Neural cell (in vitro differentiated cells): ENCODE measurements at regions not wholly inside any gene's neighbourhood (a gene's known extent, or its start where the extent isn't known, plus 50 kb on each side); places are given as distances from the start of the nearest gene placed in this dataset.

ENCODE experiments used
- EZH2 ChIP-seq: fragments of 200-600, 300-800 bp; shearing (Covaris generic), sonication (generic); IDR thresholded peaks from 2 replicates; pipeline ENCODE4 v1.6.1; 2014; ENCODE audit warnings: antibody characterized with exemption, low read length, borderline replicate concordance, mild to moderate bottlenecking; ENCODE audit not compliant: insufficient read depth, poor library complexity, severe bottlenecking
- MXI1 ChIP-seq: fragments of 450-650 bp; conservative IDR thresholded peaks from 2 replicates; pipeline ENCODE4 v1.6.1; 2014; ENCODE audit warnings: antibody characterized with exemption, mild to moderate bottlenecking; ENCODE audit not compliant: poor library complexity, severe bottlenecking
- TF ChIP-seq, protein P1 (sequence below): fragments of 450-650 bp; IDR thresholded peaks from 2 replicates; pipeline ENCODE4 v1.5.1; 2014; ENCODE audit warnings: antibody characterized with exemption, mild to moderate bottlenecking, moderate library complexity; ENCODE audit not compliant: poor library complexity, severe bottlenecking

DNA sequence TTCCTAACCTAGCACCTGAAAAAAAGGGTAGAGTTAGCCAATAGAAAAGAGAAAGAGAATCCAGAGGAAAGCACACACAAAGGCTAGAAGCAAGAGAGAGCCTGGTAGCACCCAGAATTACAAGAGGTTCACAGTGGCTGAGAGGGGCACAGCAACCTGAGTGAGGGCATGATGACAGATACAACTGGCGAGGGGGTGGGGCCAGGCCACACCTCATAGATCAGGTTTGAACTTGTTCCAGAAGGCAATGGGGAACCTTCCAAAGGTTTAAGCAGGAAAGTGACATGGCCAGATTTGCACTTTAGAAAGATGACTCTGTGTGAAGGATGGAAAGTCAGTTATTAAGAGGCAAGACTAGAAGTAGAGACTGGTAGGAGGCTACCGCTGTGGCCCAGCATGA is 148.0 kb downstream of the TTC32 start:
- TF ChIP-seq, protein P1, sequence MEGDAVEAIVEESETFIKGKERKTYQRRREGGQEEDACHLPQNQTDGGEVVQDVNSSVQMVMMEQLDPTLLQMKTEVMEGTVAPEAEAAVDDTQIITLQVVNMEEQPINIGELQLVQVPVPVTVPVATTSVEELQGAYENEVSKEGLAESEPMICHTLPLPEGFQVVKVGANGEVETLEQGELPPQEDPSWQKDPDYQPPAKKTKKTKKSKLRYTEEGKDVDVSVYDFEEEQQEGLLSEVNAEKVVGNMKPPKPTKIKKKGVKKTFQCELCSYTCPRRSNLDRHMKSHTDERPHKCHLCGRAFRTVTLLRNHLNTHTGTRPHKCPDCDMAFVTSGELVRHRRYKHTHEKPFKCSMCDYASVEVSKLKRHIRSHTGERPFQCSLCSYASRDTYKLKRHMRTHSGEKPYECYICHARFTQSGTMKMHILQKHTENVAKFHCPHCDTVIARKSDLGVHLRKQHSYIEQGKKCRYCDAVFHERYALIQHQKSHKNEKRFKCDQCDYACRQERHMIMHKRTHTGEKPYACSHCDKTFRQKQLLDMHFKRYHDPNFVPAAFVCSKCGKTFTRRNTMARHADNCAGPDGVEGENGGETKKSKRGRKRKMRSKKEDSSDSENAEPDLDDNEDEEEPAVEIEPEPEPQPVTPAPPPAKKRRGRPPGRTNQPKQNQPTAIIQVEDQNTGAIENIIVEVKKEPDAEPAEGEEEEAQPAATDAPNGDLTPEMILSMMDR = no peak
- no peak for TF ChIP-seq MXI1
- no peak for TF ChIP-seq EZH2
